ENCODE measurements at regions not wholly inside any gene's neighbourhood (a gene's known extent, or its start where the extent isn't known, plus 50 kb on each side); places are given as distances from the start of the nearest gene placed in this dataset.
"Not testable (repeated sequence)": the region's sequence is repeated elsewhere in the genome, so short reads cannot be mapped to it uniquely, and the experiment has no call there.

- DNase-seq: no peak
These were observed 184.2 kb upstream of the GPRIN3 start for GRCh38 chr4:89491761-89492160.

- not testable (repeated sequence) for DNase-seq
These were observed 182.4 kb upstream of the GPRIN3 start for GRCh38 chr4:89489921-89490431.

- no peak for DNase-seq
These were observed 181.8 kb upstream of the GPRIN3 start for GRCh38 chr4:89489338-89489771.

GRCh38 chr4:89488736-89489135, 181.1 kb upstream of the GPRIN3 start:
- DNase-seq: no peak

- no peak for DNase-seq
These were observed 179.1 kb upstream of the GPRIN3 start for GRCh38 chr4:89486673-89487072.

GRCh38 chr4:89486042-89486441, 178.4 kb upstream of the GPRIN3 start:
- DNase-seq: no peak

GRCh38 chr4:89483833-89484232, 176.2 kb upstream of the GPRIN3 start:
- DNase-seq: no peak

- no peak for DNase-seq
These were observed 175.5 kb upstream of the GPRIN3 start for GRCh38 chr4:89482926-89483595.

GRCh38 chr4:89482251-89482650, 174.7 kb upstream of the GPRIN3 start:
- DNase-seq: peak; percentile 46

GRCh38 chr4:89469930-89470375, 162.4 kb upstream of the GPRIN3 start:
- no peak for DNase-seq

- DNase-seq: no peak
These were observed 161.9 kb upstream of the GPRIN3 start for GRCh38 chr4:89469516-89469915.

- no peak for DNase-seq
These were observed 161.0 kb upstream of the GPRIN3 start for GRCh38 chr4:89468602-89469001.

- no peak for DNase-seq
These were observed 155.7 kb upstream of the GPRIN3 start for GRCh38 chr4:89463341-89463740.

GRCh38 chr4:89447543-89447942, 139.9 kb upstream of the GPRIN3 start:
- DNase-seq: no peak

- DNase-seq: no peak
These were observed 138.6 kb upstream of the GPRIN3 start for GRCh38 chr4:89446193-89446592.

GRCh38 chr4:89439533-89439932, 131.9 kb upstream of the GPRIN3 start:
- no peak for DNase-seq

GRCh38 chr4:89438102-89438831, 130.7 kb upstream of the GPRIN3 start:
- no peak for DNase-seq

GRCh38 chr4:89434364-89434988, 126.9 kb upstream of the GPRIN3 start:
- peak; percentile 25 for DNase-seq

- no peak for DNase-seq
These were observed 120.2 kb upstream of the GPRIN3 start for GRCh38 chr4:89427782-89428181.

- DNase-seq: no peak
These were observed 117.4 kb upstream of the GPRIN3 start for GRCh38 chr4:89425023-89425422.

GRCh38 chr4:89422441-89422990, 114.9 kb upstream of the GPRIN3 start:
- DNase-seq: no peak

GRCh38 chr4:89420507-89420906, 112.9 kb upstream of the GPRIN3 start:
- no peak for DNase-seq

GRCh38 chr4:89419111-89419695, 111.6 kb upstream of the GPRIN3 start:
- DNase-seq: no peak
